GM19328 (cell line): ENCODE measurements at regions not wholly inside any gene's neighbourhood (a gene's known extent, or its start where the extent isn't known, plus 50 kb on each side); places are given as distances from the start of the nearest gene placed in this dataset.
"Not testable (repeated sequence)": the region's sequence is repeated elsewhere in the genome, so short reads cannot be mapped to it uniquely, and the experiment has no call there.

Experiments
- ATAC-seq: cut with Tn5 transposase; IDR thresholded peaks from one replicate; pipeline ENCODE4 v1.9.1; 2021; ENCODE audit warnings: mild to moderate bottlenecking, moderate library complexity; ENCODE audit not compliant: unreplicated experiment

GRCh38 chr6:6966127-6966526, 141.6 kb upstream of the RREB1 start:
- no peak for ATAC-seq

GRCh38 chr6:6966569-6966968, 141.2 kb upstream of the RREB1 start:
- no peak for ATAC-seq

GRCh38 chr6:6968357-6968730, 139.4 kb upstream of the RREB1 start:
- ATAC-seq: no peak

GRCh38 chr6:6968731-6969552, 138.8 kb upstream of the RREB1 start:
- no peak for ATAC-seq

GRCh38 chr6:6969761-6970223, 138.0 kb upstream of the RREB1 start:
- no peak for ATAC-seq

GRCh38 chr6:6970851-6971250, 136.9 kb upstream of the RREB1 start:
- no peak for ATAC-seq

GRCh38 chr6:6971369-6971768, 136.4 kb upstream of the RREB1 start:
- ATAC-seq: no peak

GRCh38 chr6:6972456-6972855, 135.3 kb upstream of the RREB1 start:
- ATAC-seq: no peak

- ATAC-seq: no peak
These were observed 134.0 kb upstream of the RREB1 start for GRCh38 chr6:6973721-6974120.

GRCh38 chr6:6975459-6976111, 132.2 kb upstream of the RREB1 start:
- no peak for ATAC-seq

- ATAC-seq: no peak
These were observed 131.6 kb upstream of the RREB1 start for GRCh38 chr6:6976193-6976592.

- no peak for ATAC-seq
These were observed 129.0 kb upstream of the RREB1 start for GRCh38 chr6:6978731-6979130.

- no peak for ATAC-seq
These were observed 126.7 kb upstream of the RREB1 start for GRCh38 chr6:6980999-6981597.

- ATAC-seq: no peak
These were observed 126.0 kb upstream of the RREB1 start for GRCh38 chr6:6981681-6982322.

- ATAC-seq: no peak
These were observed 125.1 kb upstream of the RREB1 start for GRCh38 chr6:6982663-6983062.

- no peak for ATAC-seq
These were observed 123.0 kb upstream of the RREB1 start for GRCh38 chr6:6984585-6985366.

- ATAC-seq: no peak
These were observed 121.4 kb upstream of the RREB1 start for GRCh38 chr6:6986344-6986743.

- no peak for ATAC-seq
These were observed 120.0 kb upstream of the RREB1 start for GRCh38 chr6:6987749-6988148.

GRCh38 chr6:6990059-6990458, 117.7 kb upstream of the RREB1 start:
- not testable (repeated sequence) for ATAC-seq

GRCh38 chr6:6993503-6994237, 114.1 kb upstream of the RREB1 start:
- no peak for ATAC-seq
